NCI-H1092 (cell line): ENCODE measurements at regions not wholly inside any gene's neighbourhood (a gene's known extent, or its start where the extent isn't known, plus 50 kb on each side); places are given as distances from the start of the nearest gene placed in this dataset.

Source experiments
- DNase-seq: peaks from one replicate; lab custom pipeline; 2025; lab: John Stamatoyannopoulos, UW

DNA sequence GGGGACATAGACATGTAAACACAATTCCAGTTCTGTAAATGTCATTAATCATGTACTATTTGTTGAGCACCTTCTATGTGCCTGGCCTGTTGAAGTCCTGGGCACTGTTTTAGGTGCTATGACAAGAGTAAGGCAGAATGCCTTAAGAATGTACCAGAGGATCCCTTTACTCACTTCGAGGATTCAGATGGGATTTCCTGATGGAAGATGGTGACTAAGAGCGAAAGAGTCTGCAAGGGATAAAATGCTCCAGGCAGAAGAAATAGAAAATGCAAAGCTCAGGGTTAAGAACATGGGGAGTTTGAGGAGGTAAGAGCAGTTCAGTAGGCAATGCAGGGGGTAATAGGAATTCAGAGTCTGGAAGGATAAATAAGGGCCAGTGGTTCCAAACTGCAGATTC is 671.3 kb upstream of the TBX3 start:
- DNase-seq: no peak

DNA sequence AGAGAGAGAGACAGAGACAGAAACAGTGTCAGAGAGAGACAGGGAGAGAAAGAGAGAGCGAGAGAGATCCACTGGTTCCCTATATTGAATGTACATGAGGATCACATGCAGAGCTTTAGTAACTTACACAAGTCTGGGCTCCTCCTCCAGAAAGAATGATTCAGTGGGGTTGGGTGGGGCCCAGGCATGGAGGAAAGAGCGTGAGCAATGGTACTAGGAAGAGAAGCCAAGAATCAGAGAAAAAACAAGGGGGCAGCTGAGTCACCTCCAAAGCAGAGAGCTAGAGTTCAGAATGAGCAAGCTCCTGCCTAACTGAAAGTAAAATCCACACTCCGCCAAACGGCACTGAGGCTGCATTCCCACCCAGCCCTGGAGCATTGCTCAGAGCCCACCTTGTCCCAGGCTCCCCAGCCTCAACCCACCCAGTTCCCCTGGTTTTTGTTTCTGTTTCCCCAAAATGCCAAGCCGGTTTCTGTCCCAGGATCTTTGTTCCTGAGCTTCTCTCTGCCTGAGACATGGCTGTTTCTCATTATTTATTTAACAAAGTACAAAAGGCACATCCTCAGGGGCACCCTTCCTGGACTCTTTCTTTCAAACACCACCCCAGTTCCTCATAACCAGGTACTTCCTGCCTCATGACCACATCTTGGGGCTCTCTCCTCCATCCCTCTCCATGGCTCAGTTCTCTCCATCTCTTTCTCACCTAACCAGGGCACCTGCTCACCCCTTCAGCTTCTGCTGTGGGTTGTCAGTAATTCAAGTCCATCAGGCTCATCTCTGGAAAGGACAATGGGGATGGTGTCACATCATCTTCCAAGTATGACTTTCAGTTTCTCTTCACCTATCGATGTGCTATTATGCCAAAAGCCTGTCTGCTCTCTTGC is 670.3 kb upstream of the TBX3 start:
- DNase-seq: no peak

DNA sequence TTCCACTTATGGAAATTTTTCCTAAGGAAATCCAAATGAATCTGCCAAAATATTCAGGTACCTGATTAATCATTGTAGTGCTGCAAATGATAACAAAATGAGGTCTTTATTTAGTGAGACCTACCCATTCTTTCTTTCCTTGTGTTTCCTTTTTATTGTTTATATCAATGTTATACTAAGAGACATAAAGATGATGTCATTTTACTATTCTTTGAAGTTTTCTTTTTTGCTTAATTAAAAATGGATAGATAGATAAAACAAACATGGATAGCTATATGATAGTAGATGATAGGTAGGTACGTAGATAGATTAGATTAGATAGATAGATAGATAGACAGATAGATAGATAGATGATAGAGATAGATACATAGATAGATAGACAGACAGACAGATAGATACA is 669.5 kb upstream of the TBX3 start:
- no peak for DNase-seq

DNA sequence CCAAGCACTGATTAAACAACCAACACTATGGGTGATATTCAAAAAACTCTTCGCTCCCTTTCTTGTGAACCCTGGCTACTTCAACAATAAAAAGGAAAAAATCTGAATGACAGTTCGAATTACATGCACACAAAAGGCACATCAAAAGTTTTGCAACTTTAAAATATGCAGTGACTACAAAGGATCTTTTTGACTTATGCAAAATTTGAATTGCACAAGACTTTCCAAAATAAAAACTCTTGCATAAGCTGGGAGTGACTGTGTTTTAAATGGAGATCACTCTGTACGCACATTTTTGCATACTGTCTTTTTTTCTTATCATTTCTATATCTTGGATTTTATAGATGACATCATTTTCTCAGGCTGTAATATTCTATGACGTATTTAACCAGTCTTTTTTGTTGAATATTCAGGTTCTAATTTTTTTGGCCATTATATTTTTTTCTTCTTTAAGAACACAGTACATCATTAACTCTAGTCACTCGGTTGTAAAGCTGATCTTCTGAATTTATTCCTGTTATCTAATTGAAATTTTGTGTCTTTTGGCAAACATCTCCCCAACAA is 667.6 kb upstream of the TBX3 start:
- no peak for DNase-seq

DNA sequence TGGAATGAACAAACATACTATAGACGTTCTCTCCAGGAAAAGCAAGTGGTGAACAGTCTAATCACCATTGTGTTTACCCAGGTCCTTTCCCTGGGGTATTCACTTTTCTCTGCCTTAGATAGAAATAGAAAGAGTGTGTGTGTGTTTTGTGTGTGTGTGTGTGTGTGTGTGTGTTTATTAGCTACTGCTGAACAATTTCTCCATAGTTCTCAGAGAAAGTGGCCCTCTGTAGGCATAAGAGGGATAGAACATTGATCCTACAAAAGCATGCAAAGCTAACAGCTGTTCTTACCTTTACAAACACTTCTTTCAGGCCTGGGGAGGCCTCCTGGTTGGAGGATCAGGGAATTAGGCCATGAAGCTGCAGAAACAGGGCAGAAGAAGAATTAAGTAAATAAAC is 665.7 kb upstream of the TBX3 start:
- no peak for DNase-seq

DNA sequence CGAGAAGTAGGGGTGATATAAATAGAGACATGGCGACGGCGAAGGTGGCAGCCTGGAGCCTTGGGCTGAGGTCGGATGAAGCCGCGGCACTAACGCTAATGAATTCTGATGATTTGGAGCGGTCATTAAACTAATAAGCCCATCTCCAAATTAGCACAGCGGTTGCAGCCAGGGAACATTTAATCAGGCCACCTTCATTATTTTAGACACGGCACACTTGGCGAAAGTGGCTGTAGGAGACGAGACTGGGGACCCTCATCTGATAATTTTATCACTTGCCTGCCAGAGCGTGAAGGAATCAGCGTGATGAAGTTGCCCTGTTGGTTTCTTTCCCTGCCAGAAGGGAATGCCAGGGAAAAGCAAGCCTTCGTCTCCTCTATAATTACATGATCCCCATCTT is 664.3 kb upstream of the TBX3 start:
- DNase-seq: no peak

DNA sequence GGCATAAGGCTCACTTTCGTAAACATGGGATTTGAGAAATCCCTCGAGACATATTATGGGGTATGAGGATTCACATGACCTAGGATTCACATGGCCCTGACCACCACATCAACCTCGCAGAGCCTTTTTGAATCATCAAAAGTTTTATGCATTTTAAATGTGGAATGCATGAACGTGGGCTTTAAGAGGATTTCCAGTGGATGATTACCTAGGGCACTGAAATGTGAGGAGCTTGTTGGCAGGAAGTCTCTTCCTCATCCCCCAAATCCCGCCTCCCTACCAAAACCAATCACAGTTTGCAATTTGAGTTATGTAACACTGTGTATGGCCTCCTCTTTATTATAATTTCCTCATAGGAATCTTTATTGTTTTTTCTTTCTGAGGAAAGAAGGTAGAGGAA is 659.6 kb upstream of the TBX3 start:
- no peak for DNase-seq

DNA sequence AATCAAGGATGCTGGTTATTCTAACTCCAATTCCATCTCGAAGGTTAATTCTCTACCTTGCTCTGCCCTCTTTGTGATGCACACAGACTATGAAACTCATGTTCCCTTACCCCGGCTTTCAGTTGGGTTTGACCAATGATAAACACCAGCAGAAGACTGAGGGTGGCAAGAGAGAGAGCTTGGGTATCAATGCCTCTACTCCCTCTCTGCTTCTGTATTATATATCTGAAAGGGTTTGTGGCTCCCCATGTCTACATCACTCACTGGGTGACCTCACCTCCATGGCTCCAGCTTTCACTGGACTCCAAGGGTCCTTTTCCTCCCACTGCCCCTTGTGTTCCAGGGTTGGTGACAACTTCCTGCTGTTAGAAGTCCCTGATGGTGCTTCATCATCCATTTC is 659.0 kb upstream of the TBX3 start:
- no peak for DNase-seq

DNA sequence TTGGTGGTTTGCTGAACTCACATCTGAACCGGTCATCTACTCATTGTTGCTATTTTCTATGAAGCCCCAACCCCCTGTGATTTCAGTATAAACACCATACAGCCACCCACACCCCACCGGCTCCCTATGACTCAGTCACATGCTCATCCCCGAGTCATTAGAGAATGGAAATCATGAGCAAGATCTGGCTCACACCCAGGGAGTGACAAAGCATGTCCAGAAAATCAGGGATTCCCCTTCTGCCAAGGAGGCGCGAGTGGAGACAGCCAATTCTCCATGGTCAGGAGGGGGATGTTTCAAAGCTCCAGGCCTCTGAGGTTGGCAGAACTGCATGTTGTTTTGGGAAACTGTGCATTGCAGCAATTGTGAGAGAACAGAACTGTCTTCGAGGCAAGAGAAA is 657.5 kb upstream of the TBX3 start:
- DNase-seq: no peak

DNA sequence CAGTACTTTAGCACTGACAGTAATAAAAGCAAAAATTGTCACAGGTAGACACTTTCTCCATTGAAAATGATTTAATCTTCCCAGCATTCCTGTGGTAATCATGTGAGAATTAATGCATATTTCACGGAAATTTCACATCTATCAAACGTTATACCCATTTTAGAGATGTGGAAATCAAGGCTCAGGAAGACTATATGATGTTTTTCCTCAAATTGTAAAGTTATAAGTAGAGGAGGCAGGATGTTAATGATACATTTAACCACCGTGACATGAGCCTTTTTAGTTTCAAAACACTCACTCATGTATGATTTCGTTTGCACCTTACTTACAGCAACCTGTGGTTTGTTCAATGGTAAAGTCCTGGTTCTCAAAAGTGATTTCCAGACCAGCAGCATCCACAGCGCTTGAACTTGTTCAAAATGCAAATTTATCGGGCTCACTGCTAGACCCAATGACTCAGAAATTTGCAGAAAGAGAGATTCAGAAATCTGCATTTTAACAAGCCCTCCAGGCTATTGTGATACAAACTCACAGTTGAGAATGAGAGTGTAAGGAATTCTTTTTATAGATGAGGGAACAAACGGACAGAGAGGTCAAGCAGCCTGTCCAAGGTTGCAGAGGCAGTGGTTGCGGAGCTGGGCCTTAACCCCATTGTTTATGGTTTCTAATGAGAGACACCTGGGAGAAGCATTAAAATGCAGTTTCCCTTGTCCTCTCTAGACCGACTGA is 654.8 kb upstream of the TBX3 start:
- no peak for DNase-seq

DNA sequence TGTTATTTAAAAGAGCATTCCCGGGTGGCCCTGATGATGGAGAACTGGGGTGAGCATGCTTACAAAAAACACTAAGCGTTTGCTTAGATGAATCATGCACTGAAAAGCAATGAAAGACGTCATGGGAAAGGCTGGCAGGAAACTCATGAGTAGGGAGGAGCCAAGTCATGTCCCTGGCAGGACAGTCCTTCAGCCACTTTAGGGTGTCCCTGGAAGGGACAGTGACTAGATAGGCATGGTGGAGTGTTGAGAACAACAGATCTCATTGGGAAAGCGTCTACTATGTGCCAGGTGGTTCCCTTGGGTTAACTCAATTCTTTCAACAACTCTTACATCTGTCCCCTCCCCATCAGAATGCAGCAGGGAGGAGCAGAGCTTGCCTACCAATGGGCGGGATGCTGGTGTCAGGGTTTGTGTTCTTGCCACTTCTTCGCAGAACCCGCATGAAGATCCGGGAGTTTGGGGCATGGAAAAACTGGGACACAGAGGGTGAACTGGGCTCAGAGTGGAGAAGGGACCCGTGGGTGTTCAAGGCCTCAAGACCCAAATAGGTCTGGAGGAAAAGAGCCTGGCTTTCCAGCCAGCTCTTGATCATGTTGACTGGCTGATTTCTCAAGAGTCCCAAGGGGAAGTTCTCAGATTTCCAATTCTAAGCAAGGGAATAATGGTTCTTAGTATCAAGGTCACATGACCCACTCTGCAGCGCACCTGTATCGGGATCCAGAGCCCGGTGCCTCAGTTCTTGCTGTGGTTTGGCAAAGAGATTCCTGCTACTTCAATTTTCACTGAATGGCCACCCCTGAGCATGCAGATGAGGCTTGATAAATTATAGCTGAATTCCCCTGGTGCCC is 653.9 kb upstream of the TBX3 start:
- no peak for DNase-seq

DNA sequence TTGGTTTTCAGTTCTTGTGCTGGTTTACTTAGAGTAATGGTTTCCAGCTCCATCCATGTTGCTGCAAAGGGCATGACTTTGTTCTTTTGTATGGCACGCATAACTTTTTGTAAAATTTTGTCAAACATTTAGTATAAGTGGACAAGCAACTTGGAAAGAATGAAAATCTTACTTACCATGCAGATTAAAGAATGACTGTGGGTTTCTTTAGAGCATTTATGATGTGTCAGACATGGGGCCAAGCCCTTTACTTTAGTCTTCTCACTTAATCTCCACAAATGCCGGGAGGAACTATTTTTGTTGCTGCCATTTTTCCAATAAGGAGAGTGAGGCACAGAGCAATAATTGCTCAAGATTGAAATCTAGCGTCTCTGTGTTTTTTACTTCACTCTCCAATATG is 652.5 kb upstream of the TBX3 start:
- no peak for DNase-seq

DNA sequence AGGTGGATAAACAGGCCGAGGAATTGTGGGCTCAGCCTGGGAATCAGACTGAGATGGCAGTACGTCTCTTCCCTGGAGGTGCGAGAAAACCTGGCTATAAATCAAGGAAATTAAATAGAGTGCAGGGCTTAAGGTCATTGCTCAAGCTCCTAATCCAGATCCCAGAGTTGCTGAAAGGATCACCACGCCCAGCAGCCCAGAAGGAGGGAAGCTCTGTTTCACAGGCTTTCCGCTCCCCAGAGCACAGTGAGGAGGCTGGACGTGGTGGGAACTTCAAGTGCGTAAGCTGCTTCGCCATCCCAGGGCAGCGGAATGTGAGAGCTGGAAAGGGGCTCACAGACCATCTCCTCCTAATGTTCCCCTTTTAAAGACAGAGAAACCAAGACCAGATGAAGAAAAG is 651.6 kb upstream of the TBX3 start:
- DNase-seq: no peak

DNA sequence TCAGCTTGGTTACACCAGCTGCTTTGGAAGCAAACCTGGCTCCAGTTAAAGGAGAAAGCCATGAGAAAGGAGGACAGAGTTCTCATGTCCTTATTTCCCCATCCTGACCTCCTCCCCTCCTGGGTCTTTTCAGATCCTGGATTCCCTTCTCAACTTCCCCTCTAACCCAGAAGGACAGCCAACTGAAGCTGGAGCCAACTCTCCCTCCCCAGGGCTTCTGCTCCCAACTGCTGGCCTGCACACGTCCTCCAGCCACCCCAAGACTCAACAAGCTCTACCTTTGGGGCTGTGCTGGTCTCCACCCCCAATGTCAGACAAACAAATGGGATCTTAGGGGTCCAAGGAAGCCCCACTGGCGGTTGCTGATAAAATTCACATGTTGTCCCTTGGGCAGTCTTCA is 651.1 kb upstream of the TBX3 start:
- no peak for DNase-seq

DNA sequence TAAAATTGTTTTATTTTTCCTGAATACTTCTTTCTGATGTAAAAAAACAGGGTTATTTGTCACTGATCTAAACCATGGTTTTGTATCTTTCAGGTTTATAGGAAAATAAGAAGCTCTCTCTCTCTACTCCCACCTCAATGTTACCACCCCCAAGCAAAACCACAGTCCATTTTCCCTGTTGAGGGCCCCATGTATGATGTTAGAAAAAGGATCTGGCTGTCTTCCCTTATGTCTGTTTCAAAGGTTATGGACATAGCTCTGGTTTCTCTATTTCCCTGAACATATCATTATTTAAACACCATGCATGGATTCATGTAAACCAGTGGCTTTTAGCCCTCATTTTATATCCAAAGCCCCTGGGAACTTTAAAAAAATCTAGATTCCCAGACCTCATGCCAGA is 649.0 kb upstream of the TBX3 start:
- no peak for DNase-seq

DNA sequence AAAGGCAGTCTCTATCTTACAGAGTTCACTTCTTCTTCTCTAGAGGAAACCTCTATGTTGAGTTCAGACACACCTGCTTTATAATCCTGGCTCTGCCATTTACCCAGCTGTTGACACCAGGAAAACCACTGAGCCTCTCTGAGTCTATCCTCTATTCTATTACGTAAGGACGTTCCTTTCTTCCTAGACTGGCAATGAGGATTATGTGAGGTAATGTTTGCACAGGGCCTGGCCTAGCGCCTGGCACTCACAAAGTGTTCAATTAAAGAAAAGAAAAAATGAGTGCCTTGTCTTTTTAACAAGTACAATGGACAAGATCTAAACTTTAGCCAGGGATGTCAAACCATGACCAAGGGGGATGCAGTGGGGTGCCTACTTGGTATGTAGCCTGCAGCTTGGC is 641.9 kb upstream of the TBX3 start:
- no peak for DNase-seq

DNA sequence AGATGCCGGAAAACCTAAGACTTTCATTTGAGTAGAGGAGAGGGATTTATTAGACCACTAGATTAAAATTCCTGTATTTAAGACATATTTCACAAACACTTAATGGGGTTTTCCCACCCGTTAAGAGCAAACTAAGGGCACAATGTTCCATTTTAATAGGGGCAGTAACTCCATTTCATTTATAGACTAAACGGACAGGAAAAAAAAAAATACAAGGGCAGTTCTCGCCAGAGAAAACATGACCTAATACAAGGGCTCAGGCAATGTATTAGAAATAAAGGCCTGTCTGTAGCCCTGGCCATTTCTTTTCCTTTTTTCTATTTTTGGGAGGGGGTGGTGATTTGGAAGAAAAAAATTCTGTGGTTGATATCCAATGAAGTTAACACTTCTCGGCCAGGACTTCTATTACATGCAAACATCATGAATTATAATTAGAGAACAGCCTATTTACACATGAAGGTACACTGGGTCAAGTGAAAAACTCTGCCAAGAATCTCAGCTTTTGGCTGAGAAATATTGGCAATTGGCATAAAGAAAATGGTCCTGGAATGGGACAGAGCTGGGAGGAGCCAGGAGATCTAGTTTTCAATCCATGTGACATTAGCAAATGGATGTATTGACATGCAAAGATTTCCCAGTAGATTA is 641.1 kb upstream of the TBX3 start:
- no peak for DNase-seq

DNA sequence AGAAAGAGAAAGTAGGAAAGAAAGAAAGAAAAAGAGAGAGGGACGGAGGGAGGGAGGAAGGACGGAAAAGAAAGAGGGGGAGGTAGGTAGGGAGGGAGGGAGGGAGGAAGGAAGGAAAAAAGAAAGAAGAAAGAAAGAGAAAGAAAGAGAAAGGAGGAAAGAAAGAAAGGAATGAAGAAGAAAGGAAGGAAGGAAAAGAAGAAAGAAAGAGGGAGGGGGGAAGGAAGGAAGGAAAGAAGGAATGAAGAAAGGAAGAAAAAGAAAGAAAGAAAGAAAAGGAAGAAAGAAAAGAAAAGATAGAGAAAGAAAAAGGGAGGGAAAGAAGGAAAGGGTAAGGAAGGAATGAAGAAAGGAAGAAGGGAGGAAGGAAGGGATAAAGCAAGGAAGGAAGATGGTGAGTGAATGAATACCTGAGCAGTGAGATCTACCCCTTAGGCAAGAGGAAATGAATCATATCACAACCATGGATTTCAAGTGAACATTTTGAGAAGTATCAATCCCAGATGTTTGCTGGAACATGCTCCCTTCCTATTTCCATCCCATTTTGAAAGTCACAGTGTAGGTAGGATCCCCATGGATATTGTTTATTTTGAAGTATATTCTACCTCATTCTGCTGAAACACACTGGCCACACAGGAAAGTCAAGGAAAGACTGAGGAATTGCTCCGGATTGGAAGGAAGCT is 639.4 kb upstream of the TBX3 start:
- DNase-seq: no peak

DNA sequence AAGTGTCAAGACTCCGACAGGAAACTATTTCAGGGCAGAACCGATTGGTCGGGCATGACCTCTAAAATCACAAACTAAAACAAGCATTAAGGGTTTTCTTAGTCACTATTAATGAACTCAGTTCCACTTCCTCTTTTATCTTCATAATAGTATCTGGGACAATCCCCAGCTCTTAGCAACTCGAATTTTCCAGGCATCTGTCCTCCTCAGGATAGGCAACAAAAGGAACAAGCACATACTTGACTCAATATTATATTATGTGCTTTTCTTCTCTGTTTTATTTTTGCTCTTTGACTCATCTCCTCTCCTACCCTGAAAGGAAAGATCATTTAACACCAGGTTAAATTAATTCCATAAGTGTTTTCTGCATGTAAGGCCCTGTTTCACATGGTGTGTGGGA is 638.3 kb upstream of the TBX3 start:
- no peak for DNase-seq

DNA sequence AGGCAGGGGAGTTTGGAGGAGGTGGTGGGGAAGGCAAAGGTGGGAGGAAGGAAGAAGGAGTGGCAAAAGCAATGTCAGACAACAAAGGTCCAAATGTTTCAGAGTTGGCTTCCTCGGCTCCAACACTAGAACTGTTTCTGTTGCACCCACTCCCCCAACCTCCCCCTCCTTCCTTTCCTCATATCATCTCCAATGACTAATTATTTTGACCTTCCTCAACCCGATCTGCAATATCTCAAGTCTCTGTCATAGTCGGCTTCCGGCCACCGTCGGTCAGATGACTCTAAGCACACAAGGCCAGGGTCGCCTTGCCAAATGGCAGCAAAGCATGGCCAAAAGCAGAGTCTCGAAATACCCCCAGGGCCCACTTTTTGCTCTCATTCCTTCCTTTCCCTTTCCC is 637.0 kb upstream of the TBX3 start:
- DNase-seq: no peak

DNA sequence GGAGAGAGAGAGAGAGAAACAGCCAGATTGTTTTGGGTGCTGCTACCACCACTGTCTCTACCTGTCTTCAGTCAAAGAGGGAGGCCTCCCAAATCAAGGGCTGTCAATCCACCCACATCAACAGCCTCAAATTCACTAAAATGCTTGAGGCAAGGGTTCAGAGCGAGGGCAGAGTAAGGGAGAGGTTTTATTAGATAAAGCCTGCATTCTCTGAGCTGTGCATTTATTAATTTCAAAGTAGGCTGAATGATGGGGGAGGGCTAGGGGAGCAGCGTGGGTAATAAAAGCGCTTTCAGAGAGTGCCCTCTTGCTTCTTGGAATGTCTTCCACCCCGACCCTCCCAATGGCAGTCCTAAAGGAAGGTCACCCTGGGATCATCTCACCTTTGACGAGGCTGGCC is 636.5 kb upstream of the TBX3 start:
- DNase-seq: no peak
